ENCODE measurements at regions not wholly inside any gene's neighbourhood (a gene's known extent, or its start where the extent isn't known, plus 50 kb on each side); places are given as distances from the start of the nearest gene placed in this dataset.

GRCh38 chr17:71037386-71037785 lies 868.1 kb downstream of the KCNJ2 start:
- TF ChIP-seq SPI1 (IDR thresholded peaks at IDR 0.05; ENCODE audit: borderline replicate concordance, low read depth) (no peak), GABPA (IDR thresholded peaks at IDR 0.05; ENCODE audit: low read depth) (no peak), POLR2AphosphoS5 (IDR thresholded peaks at IDR 0.05; ENCODE audit: low read depth) (no peak), REST (IDR thresholded peaks at IDR 0.05; ENCODE audit: insufficient replicate concordance, low read depth) (no peak)
- TF ChIP-seq, protein P1, sequence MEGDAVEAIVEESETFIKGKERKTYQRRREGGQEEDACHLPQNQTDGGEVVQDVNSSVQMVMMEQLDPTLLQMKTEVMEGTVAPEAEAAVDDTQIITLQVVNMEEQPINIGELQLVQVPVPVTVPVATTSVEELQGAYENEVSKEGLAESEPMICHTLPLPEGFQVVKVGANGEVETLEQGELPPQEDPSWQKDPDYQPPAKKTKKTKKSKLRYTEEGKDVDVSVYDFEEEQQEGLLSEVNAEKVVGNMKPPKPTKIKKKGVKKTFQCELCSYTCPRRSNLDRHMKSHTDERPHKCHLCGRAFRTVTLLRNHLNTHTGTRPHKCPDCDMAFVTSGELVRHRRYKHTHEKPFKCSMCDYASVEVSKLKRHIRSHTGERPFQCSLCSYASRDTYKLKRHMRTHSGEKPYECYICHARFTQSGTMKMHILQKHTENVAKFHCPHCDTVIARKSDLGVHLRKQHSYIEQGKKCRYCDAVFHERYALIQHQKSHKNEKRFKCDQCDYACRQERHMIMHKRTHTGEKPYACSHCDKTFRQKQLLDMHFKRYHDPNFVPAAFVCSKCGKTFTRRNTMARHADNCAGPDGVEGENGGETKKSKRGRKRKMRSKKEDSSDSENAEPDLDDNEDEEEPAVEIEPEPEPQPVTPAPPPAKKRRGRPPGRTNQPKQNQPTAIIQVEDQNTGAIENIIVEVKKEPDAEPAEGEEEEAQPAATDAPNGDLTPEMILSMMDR (IDR thresholded peaks at IDR 0.05; ENCODE audit: insufficient read depth, low read length), result no peak
- Histone ChIP-seq H3K27ac (replicated peaks) (no peak overlapping the region), H3K4me3 (replicated peaks; ENCODE audit: insufficient read depth, low read length) (no peak overlapping the region), H3K27me3 (ENCODE audit: insufficient read depth, poor library complexity, severe bottlenecking) (no peaks in the 10 kb centered on the region)
- DNase-seq (ENCODE audit: low read depth in 1 of 2, low spot score in 1 of 2), result no peak

- TF ChIP-seq REST (IDR thresholded peaks at IDR 0.05; ENCODE audit: insufficient replicate concordance, low read depth) (no peak), SPI1 (IDR thresholded peaks at IDR 0.05; ENCODE audit: borderline replicate concordance, low read depth) (no peak), POLR2AphosphoS5 (IDR thresholded peaks at IDR 0.05; ENCODE audit: low read depth) (no peak), GABPA (IDR thresholded peaks at IDR 0.05; ENCODE audit: low read depth) (no peak)
- TF ChIP-seq, protein P1 (IDR thresholded peaks at IDR 0.05; ENCODE audit: insufficient read depth, low read length), result no peak
- Histone ChIP-seq H3K27me3 (ENCODE audit: insufficient read depth, poor library complexity, severe bottlenecking) (no peaks in the 10 kb centered on the region), H3K27ac (replicated peaks) (no peak overlapping the region), H3K4me3 (replicated peaks; ENCODE audit: insufficient read depth, low read length) (no peak overlapping the region)
- DNase-seq (ENCODE audit: low read depth in 1 of 2, low spot score in 1 of 2), result no peak
Observed at GRCh38 chr17:71039391-71039790, 870.1 kb downstream of the KCNJ2 start.

DNA sequence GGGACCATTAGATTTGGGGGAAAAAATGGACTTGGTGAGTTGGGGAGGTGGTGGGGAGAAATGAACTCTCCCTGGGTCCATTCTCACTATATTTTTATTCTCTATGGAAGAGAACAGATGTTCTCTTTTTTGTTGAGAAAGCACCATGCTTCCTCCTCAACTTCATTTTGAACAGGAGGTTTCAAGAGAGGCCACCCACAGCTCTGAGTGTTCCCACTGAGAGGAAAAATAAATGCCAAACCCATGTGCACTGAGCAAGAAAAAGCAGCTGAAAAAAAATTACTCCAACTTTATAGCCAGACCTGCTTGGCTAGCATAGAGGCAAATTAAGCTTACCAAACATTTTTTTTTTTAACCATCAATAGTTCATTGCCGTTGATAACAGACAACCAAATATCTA lies 883.6 kb downstream of the KCNJ2 start:
- no peak for DNase-seq (ENCODE audit: low read depth in 1 of 2, low spot score in 1 of 2)
- Histone ChIP-seq H3K27ac (replicated peaks) (no peak overlapping the region), H3K4me3 (replicated peaks; ENCODE audit: insufficient read depth, low read length) (no peak overlapping the region), H3K27me3 (ENCODE audit: insufficient read depth, poor library complexity, severe bottlenecking) (no peaks in the 10 kb centered on the region)
- TF ChIP-seq POLR2AphosphoS5 (IDR thresholded peaks at IDR 0.05; ENCODE audit: low read depth) (no peak), REST (IDR thresholded peaks at IDR 0.05; ENCODE audit: insufficient replicate concordance, low read depth) (no peak), GABPA (IDR thresholded peaks at IDR 0.05; ENCODE audit: low read depth) (no peak), SPI1 (IDR thresholded peaks at IDR 0.05; ENCODE audit: borderline replicate concordance, low read depth) (no peak)
- TF ChIP-seq, protein P1 (IDR thresholded peaks at IDR 0.05; ENCODE audit: insufficient read depth, low read length), result no peak

Measured in HL-60 (cell line).